ENCODE measurements at regions not wholly inside any gene's neighbourhood (a gene's known extent, or its start where the extent isn't known, plus 50 kb on each side); places are given as distances from the start of the nearest gene placed in this dataset.
"Not testable (repeated sequence)": the region's sequence is repeated elsewhere in the genome, so short reads cannot be mapped to it uniquely, and the experiment has no call there.

- not testable (repeated sequence) for TF ChIP-seq CTCF (IDR thresholded peaks at IDR 0.05; ENCODE audit: borderline replicate concordance, extremely low read depth, low read length, poor library complexity, severe bottlenecking); EZH2 (IDR thresholded peaks at IDR 0.05; ENCODE audit: borderline replicate concordance, low read depth, low read length, severe bottlenecking)
These were observed 967.4 kb upstream of the AUTS2 start for GRCh38 chr7:68630914-68631313.

All from DND-41 (cell line).